H9 (cell line): ENCODE measurements at regions not wholly inside any gene's neighbourhood (a gene's known extent, or its start where the extent isn't known, plus 50 kb on each side); places are given as distances from the start of the nearest gene placed in this dataset.

ENCODE experiments used
- DNase-seq: peaks from one replicate; pipeline ENCODE4 v3.0.0-alpha.2; 2017
- H2AFZ ChIP-seq: one replicate; pipeline ENCODE4 v1.6.1; 2013; ENCODE audit warnings: mild to moderate bottlenecking, low read length, control low read depth, moderate library complexity
- H2AK5ac ChIP-seq: 2 replicates; pipeline ENCODE4 v1.6.1; 2013; ENCODE audit warnings: low read length, control low read depth, mixed read lengths; ENCODE audit not compliant: insufficient read length
- H2BK120ac ChIP-seq: one replicate; pipeline ENCODE4 v1.6.1; 2013; ENCODE audit warnings: low read depth, mild to moderate bottlenecking, low read length, control low read depth, inconsistent platforms; ENCODE audit not compliant: poor library complexity, severe bottlenecking
- H2BK12ac ChIP-seq: 2 replicates; pipeline ENCODE4 v1.6.1; 2013; ENCODE audit warnings: low read length, control low read depth, mixed read lengths, low read depth; ENCODE audit not compliant: insufficient read length
- H2BK15ac ChIP-seq: 2 replicates; pipeline ENCODE4 v1.6.1; 2013; ENCODE audit warnings: low read depth, low read length, control low read depth
- H2BK20ac ChIP-seq: one replicate; pipeline ENCODE4 v1.6.1; 2013; ENCODE audit warnings: low read depth, mild to moderate bottlenecking, low read length, control low read depth, inconsistent platforms; ENCODE audit not compliant: poor library complexity, severe bottlenecking
- H2BK5ac ChIP-seq: 2 replicates; pipeline ENCODE4 v1.6.1; 2013; ENCODE audit warnings: low read length, control low read depth, mixed read lengths; ENCODE audit not compliant: insufficient read length
- H3K14ac ChIP-seq: 2 replicates; pipeline ENCODE4 v1.6.1; 2013; ENCODE audit warnings: low read length, control low read depth; ENCODE audit not compliant: insufficient read depth
- H3K18ac ChIP-seq: 2 replicates; pipeline ENCODE4 v1.6.1; 2013; ENCODE audit warnings: low read depth, mild to moderate bottlenecking, mixed read lengths, low read length, control low read depth; ENCODE audit not compliant: insufficient read length
- H3K23ac ChIP-seq: 2 replicates; pipeline ENCODE4 v1.6.1; 2013; ENCODE audit warnings: low read length, control low read depth, mixed read lengths, low read depth; ENCODE audit not compliant: insufficient read length
- H3K23me2 ChIP-seq: 2 replicates; pipeline ENCODE4 v1.6.1; 2013; ENCODE audit warnings: low read depth, mild to moderate bottlenecking, mixed read lengths, low read length, control low read depth; ENCODE audit not compliant: insufficient read length, poor library complexity, severe bottlenecking
- H3K27ac ChIP-seq: 2 replicates; pipeline ENCODE4 v1.5.1; 2013; ENCODE audit warnings: low read length, control low read depth, mixed read lengths, low read depth; ENCODE audit not compliant: insufficient read length
- H3K27me3 ChIP-seq: 2 replicates; pipeline ENCODE4 v1.6.1; 2013; ENCODE audit warnings: low read length, control low read depth, inconsistent platforms; ENCODE audit not compliant: insufficient read depth
- H3K4ac ChIP-seq: 2 replicates; pipeline ENCODE4 v1.6.1; 2013; ENCODE audit warnings: low read depth, mild to moderate bottlenecking, control low read depth, inconsistent platforms, low read length, moderate library complexity
- H3K4me1 ChIP-seq: 2 replicates; pipeline ENCODE4 v1.6.1; 2013; ENCODE audit warnings: low read length, control low read depth, inconsistent platforms; ENCODE audit not compliant: insufficient read depth
- H3K4me2 ChIP-seq: 2 replicates; pipeline ENCODE4 v1.6.1; 2013; ENCODE audit warnings: low read length, control low read depth, mixed read lengths; ENCODE audit not compliant: insufficient read length, insufficient read depth
- H3K56ac ChIP-seq: 2 replicates; pipeline ENCODE4 v1.6.1; 2013; ENCODE audit warnings: low read depth, mild to moderate bottlenecking, mixed read lengths, low read length, control low read depth; ENCODE audit not compliant: insufficient read length
- H3K79me1 ChIP-seq: 2 replicates; pipeline ENCODE4 v1.6.1; 2013; ENCODE audit warnings: low read depth, mild to moderate bottlenecking, moderate library complexity, low read length, control low read depth, inconsistent platforms; ENCODE audit not compliant: insufficient read depth, poor library complexity, severe bottlenecking
- H3K79me2 ChIP-seq: 2 replicates; pipeline ENCODE4 v1.6.1; 2013; ENCODE audit warnings: low read length, control low read depth, inconsistent platforms; ENCODE audit not compliant: insufficient read depth
- H3K9ac ChIP-seq: 2 replicates; pipeline ENCODE4 v1.6.1; 2013; ENCODE audit warnings: low read length, control low read depth, mixed read lengths; ENCODE audit not compliant: insufficient read length; ENCODE audit errors: extremely low read depth
- H3K9me3 ChIP-seq: one replicate; pipeline ENCODE4 v1.6.1; 2013; ENCODE audit warnings: low read depth, low read length, inconsistent platforms; ENCODE audit not compliant: control insufficient read depth
- H3T11ph ChIP-seq: one replicate; pipeline ENCODE4 v1.6.1; 2013; ENCODE audit warnings: mild to moderate bottlenecking, low read length, control low read depth, inconsistent platforms
- H4K20me1 ChIP-seq: one replicate; pipeline ENCODE4 v1.6.1; 2013; ENCODE audit not compliant: control insufficient read depth, insufficient read length, insufficient read depth
- H4K5ac ChIP-seq: 2 replicates; pipeline ENCODE4 v1.6.1; 2013; ENCODE audit warnings: low read depth, mild to moderate bottlenecking, mixed read lengths, low read length, control low read depth; ENCODE audit not compliant: insufficient read length
- H4K8ac ChIP-seq: replicated peaks from 2 replicates; pipeline ENCODE4 v1.6.1; 2013; ENCODE audit warnings: low read length, control low read depth, mixed read lengths, low read depth; ENCODE audit not compliant: insufficient read length
- H4K91ac ChIP-seq: 2 replicates; pipeline ENCODE4 v1.6.1; 2013; ENCODE audit warnings: low read depth, mild to moderate bottlenecking, moderate library complexity, mixed read lengths, low read length, control low read depth; ENCODE audit not compliant: insufficient read length
- H3K27ac Mint-ChIP-seq, 3 experiments: 2 replicates in 2 of 3; 3 replicates in 1 of 3; pipeline ENCODE4 v1.8.0; 2020 to 2021; ENCODE audit warnings: mixed read lengths in 3 of 3, mild to moderate bottlenecking in 1 of 3, moderate library complexity in 1 of 3
- H3K27me3 Mint-ChIP-seq: 2 replicates; pipeline ENCODE4 v1.8.0; 2021; ENCODE audit warnings: low read depth, mild to moderate bottlenecking, moderate library complexity, mixed read lengths
- H3K36me3 Mint-ChIP-seq, 3 experiments: 2 replicates in 2 of 3; 3 replicates in 1 of 3; pipeline ENCODE4 v1.8.0; 2020 to 2021; ENCODE audit warnings: low read depth in 3 of 3, mixed read lengths in 3 of 3; ENCODE audit not compliant: insufficient read depth in 1 of 3
- H3K4me1 Mint-ChIP-seq, 2 experiments: 2 replicates each; pipeline ENCODE4 v1.8.0; 2020; ENCODE audit warnings: mixed read lengths in 2 of 2
- H3K4me3 Mint-ChIP-seq, 2 experiments: 2 replicates in 1 of 2; 3 replicates in 1 of 2; pipeline ENCODE4 v1.8.0; 2020 to 2021; ENCODE audit warnings: mild to moderate bottlenecking in 2 of 2, mixed read lengths in 2 of 2, moderate library complexity in 1 of 2
- H3K9me3 Mint-ChIP-seq, 2 experiments: 2 replicates in 1 of 2; 3 replicates in 1 of 2; pipeline ENCODE4 v1.8.0; 2020; ENCODE audit warnings: mild to moderate bottlenecking in 2 of 2, mixed read lengths in 2 of 2, moderate library complexity in 1 of 2
- CTCF ChIP-seq: fragments of 200-600 bp; sonication (generic); conservative IDR thresholded peaks from 3 replicates; pipeline ENCODE4 v1.8.0; 2021; ENCODE audit warnings: antibody characterized with exemption, mild to moderate bottlenecking

GRCh38 chr1:88544195-88544594 is 139.9 kb upstream of the PKN2 start:
- Histone ChIP-seq H3K79me1 (no peaks in the 10 kb centered on the region), H3T11ph (no peak overlapping the region), H3K4ac (no peak overlapping the region), H3K18ac (no peak overlapping the region), H3K27me3 (no peaks in the 10 kb centered on the region), H2BK12ac (no peak overlapping the region), H2AK5ac (no peak overlapping the region), H4K8ac (no peak overlapping the region), H4K91ac (no peak overlapping the region), H2BK15ac (no peak overlapping the region), H2BK20ac (no peak overlapping the region), H3K56ac (no peak overlapping the region), H3K9me3 (no peaks in the 10 kb centered on the region), H3K14ac (no peak overlapping the region), H3K23me2 (no peaks in the 10 kb centered on the region), H2AFZ (no peak overlapping the region), H4K20me1 (no peaks in the 10 kb centered on the region), H4K5ac (no peak overlapping the region), H3K4me2 (no peak overlapping the region), H3K4me1 (no peaks in the 10 kb centered on the region), H3K79me2 (no peaks in the 10 kb centered on the region), H3K27ac (no peak overlapping the region), H2BK120ac (no peak overlapping the region), H3K23ac (no peak overlapping the region), H3K9ac (no peak overlapping the region), H2BK5ac (no peak overlapping the region)
- Mint-ChIP-seq H3K4me3 (no peak overlapping the region), H3K9me3 (no peaks in the 10 kb centered on the region), H3K36me3 (no peaks in the 10 kb centered on the region), H3K27me3 (no peaks in the 10 kb centered on the region), H3K27ac (no peak overlapping the region), H3K4me1 (peaks cover 0 to 4% of the 10 kb centered on the region in 2 experiments; a peak in 2 of 4 replicates)
- no peak for DNase-seq
- no peak for TF ChIP-seq CTCF
